Esophagus muscularis mucosa (tissue), 4 donors: ENCODE measurements at regions not wholly inside any gene's neighbourhood (a gene's known extent, or its start where the extent isn't known, plus 50 kb on each side); places are given as distances from the start of the nearest gene placed in this dataset.
"Not testable (repeated sequence)": the region's sequence is repeated elsewhere in the genome, so short reads cannot be mapped to it uniquely, and the experiment has no call there.

Experiments
- DNase-seq: peaks from one replicate; pipeline ENCODE4 v3.0.0-alpha.2; 2017; ENCODE audit errors: extremely low spot score
- H3K27ac ChIP-seq, 4 donors: fragments of 200-600 bp; sonication (generic); replicated peaks in 1 of 4; 1 replicate in 3 of 4; 2 replicates in 1 of 4; pipeline ENCODE4 v1.5.1; 2016 to 2019; ENCODE audit warnings: mild to moderate bottlenecking in 1 of 4
- H3K27me3 ChIP-seq, 4 donors: fragments of 200-600 bp; sonication (generic); one replicate each; pipeline versions ENCODE4 v1.5.1 to v1.6.0; 2016 to 2019
- H3K36me3 ChIP-seq, 4 donors: fragments of 200-600 bp; sonication (generic); one replicate each; pipeline ENCODE4 v1.5.1; 2016 to 2019
- H3K4me1 ChIP-seq, 4 donors: fragments of 200-600 bp; sonication (generic); one replicate each; pipeline ENCODE4 v1.5.1; 2016 to 2019
- H3K4me3 ChIP-seq, 4 donors: fragments of 200-600 bp; sonication (generic); 1 replicate in 2 of 4; 2 replicates in 2 of 4; pipeline ENCODE4 v1.5.1; 2016 to 2019; ENCODE audit warnings: mild to moderate bottlenecking in 4 of 4, moderate library complexity in 1 of 4
- H3K9me3 ChIP-seq, 4 donors: fragments of 200-600 bp; sonication (generic); 1 replicate in 3 of 4; 2 replicates in 1 of 4; pipeline ENCODE4 v1.5.1; 2016 to 2019
- CTCF ChIP-seq, 3 experiments: fragments of 200-600 bp in 2 of 3; fragments of 450-650 bp in 1 of 3; sonication (generic) in 2 of 3; IDR thresholded peaks; one replicate each; pipeline ENCODE4 v1.5.1; 2017 to 2019; ENCODE audit warnings: antibody characterized with exemption in 3 of 3, mild to moderate bottlenecking in 2 of 3, moderate library complexity in 1 of 3
- WGBS: methylation state at CpG from one replicate; pipeline ENCODE4 v1.1.5; 2018; 5-methylcytosine and 5-hydroxymethylcytosine counted together
- intact Hi-C: fragments of 100-400 bp; cut with DNase I; formaldehyde crosslinking; loops from one replicate; pipeline ENCODE4 v1.15.1; 2023

DNA sequence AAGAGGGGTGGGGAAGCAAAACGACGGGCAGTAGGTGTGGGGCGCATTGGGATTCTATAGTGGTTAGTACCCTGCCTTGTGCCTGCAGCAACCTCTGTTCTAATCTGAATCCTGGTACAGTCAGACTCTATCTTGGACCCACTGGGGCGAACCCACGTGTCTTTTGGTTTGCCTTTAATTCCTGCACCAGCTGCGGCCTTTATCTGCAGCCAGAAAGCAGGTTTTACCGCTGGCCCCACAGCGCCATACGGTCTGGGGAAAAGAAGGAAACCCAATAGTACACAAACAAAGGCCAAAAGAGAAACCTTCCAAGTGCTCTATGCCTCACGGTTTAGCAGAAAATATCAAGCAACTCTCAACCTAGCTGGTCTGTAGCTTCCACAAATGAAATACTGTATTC, 118.2 kb downstream of the PPIAL4A start:
- WGBS, result 55% methylated on average over 7 of the region's 10 CpGs
- Histone ChIP-seq H3K27me3 (peaks cover 0 to 33% (median 0%) of the 10 kb centered on the region in 4 donors), H3K4me1 (peaks cover 6 to 20% (median 15%) of the 10 kb centered on the region in 4 donors), H3K4me3 (peak overlapping the region in 1 of 4 donors; percentile 30)
- intact Hi-C loops, H3K27ac ChIP-seq, H3K36me3 ChIP-seq, H3K9me3 ChIP-seq, DNase-seq: not testable (repeated sequence)

- intact Hi-C loops, H3K27ac ChIP-seq, H3K36me3 ChIP-seq, DNase-seq, H3K9me3 ChIP-seq: not testable (repeated sequence)
- WGBS, result 14% methylated on average over 16 of the region's 46 CpGs
- Histone ChIP-seq H3K27me3 (peaks cover 0 to 33% (median 0%) of the 10 kb centered on the region in 4 donors), H3K4me1 (peaks cover 6 to 20% (median 15%) of the 10 kb centered on the region in 4 donors), H3K4me3 (peak overlapping the region in 3 of 4 donors; percentile 30 to 48 (median 33))
Measured at GRCh38 chr1:121008512-121009215, 119.1 kb downstream of the PPIAL4A start.

GRCh38 chr1:121009216-121010057, 119.9 kb downstream of the PPIAL4A start:
- DNase-seq, H3K9me3 ChIP-seq, H3K27ac ChIP-seq, H3K36me3 ChIP-seq, intact Hi-C loops: not testable (repeated sequence)
- Histone ChIP-seq H3K27me3 (peaks cover 0 to 33% (median 0%) of the 10 kb centered on the region in 4 donors), H3K4me1 (peaks cover 6 to 20% (median 15%) of the 10 kb centered on the region in 4 donors), H3K4me3 (peak overlapping the region; percentile 24 to 48 (median 32))
- 11% methylated on average over 13 of the region's 59 CpGs for WGBS

DNA sequence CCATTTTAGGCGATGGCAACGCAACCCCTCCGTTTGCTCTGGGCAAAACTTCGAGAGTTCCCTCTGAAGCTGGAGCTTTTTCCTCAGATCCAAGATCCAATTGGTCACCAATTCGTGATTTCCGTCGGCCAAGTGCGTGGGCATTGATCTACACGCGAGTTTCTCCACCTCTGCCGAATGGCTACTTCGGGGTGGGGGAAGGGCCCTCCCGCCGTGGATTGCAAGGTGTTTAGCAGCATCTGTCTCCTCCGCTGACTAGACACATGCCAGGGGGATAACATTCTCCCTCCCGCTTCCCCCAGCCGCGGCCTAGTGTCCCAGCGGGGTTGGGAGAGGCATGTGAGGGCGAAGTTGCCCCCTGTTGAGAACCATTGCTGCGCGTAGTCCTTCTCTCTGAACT, 120.6 kb downstream of the PPIAL4A start:
- peaks cover 0 to 33% (median 0%) of the 10 kb centered on the region in 4 donors for H3K27me3 ChIP-seq
- WGBS, result no CpG with 5 or more reads among the region's 22 CpGs
- peaks cover 6 to 20% (median 15%) of the 10 kb centered on the region in 4 donors for H3K4me1 ChIP-seq
- DNase-seq, H3K36me3 ChIP-seq, H3K4me3 ChIP-seq, intact Hi-C loops, H3K27ac ChIP-seq, H3K9me3 ChIP-seq: not testable (repeated sequence)

GRCh38 chr1:121013181-121013580, 123.6 kb downstream of the PPIAL4A start:
- H3K4me3 ChIP-seq, H3K27ac ChIP-seq, DNase-seq, H3K9me3 ChIP-seq, intact Hi-C loops, H3K36me3 ChIP-seq: not testable (repeated sequence)
- Histone ChIP-seq H3K27me3 (peaks cover 0 to 16% (median 0%) of the 10 kb centered on the region in 4 donors), H3K4me1 (peaks cover 6 to 15% (median 12%) of the 10 kb centered on the region in 4 donors)
- WGBS, result no CpG with 5 or more reads among the region's 1 CpG

- H3K9me3 ChIP-seq, H3K4me3 ChIP-seq, H3K36me3 ChIP-seq, H3K27me3 ChIP-seq, DNase-seq, intact Hi-C loops, H3K27ac ChIP-seq, H3K4me1 ChIP-seq: not testable (repeated sequence)
- WGBS, result 18% methylated on average over 11 of the region's 32 CpGs
Measured at GRCh38 chr1:121016182-121017028, 126.8 kb downstream of the PPIAL4A start.

GRCh38 chr1:121019715-121020349, 130.3 kb downstream of the PPIAL4A start:
- H3K27me3 ChIP-seq, H3K9me3 ChIP-seq, H3K36me3 ChIP-seq, H3K27ac ChIP-seq, H3K4me3 ChIP-seq, intact Hi-C loops, H3K4me1 ChIP-seq, DNase-seq: not testable (repeated sequence)
- TF ChIP-seq CTCF (IDR thresholded peaks at IDR 0.05), result peak in 1 of 3 experiments; percentile 21
- no CpG with 5 or more reads among the region's 17 CpGs for WGBS
